Bronchial epithelial cell (primary cell): ENCODE measurements at regions not wholly inside any gene's neighbourhood (a gene's known extent, or its start where the extent isn't known, plus 50 kb on each side); places are given as distances from the start of the nearest gene placed in this dataset.
"Not testable (repeated sequence)": the region's sequence is repeated elsewhere in the genome, so short reads cannot be mapped to it uniquely, and the experiment has no call there.

ENCODE experiments used
- DNase-seq: peaks from one replicate; pipeline ENCODE4 v3.0.0-alpha.2; 2010; ENCODE audit warnings: low read depth
- FAIRE-seq: peaks from 2 replicates; lab custom pipeline; 2011; peaks lifted over from hg19 to GRCh38; lab: Jason Lieb, UNC
- H3K27me3 ChIP-seq: 2 replicates; pipeline ENCODE4 v1.5.1; 2011; ENCODE audit warnings: low read length; ENCODE audit not compliant: control insufficient read depth, insufficient read depth
- H3K36me3 ChIP-seq: 2 replicates; pipeline ENCODE4 v1.5.1; 2011; ENCODE audit warnings: low read length; ENCODE audit not compliant: control insufficient read depth, insufficient read depth
- H3K4me3 ChIP-seq: 2 replicates; pipeline ENCODE4 v1.5.1; 2011; ENCODE audit warnings: mild to moderate bottlenecking, low read depth, low read length, control low read depth
- TF ChIP-seq, protein P1 (sequence below): IDR thresholded peaks from 2 replicates; pipeline ENCODE4 v1.5.1; 2011; ENCODE audit warnings: mild to moderate bottlenecking, moderate library complexity, low read length, control low read depth, inconsistent platforms; ENCODE audit not compliant: insufficient read depth, severe bottlenecking

DNA sequence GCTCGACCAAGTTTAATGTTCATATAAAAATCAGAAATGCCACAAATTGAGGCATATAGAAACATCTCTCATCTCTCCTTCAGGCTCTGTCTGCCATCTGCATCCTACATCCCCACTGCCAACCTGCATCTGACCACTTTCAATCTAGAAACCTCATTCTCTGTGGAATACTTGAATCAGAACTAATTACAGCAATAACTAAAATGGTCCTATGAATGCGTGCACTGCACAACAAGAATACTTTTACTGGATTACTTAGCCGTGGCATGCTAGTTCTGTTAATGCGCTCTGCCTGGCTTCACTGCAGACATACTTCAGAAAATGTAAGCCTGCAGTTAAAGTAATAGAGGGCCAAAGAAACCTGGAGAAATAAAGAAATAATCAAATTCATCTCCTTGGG, 89.8 kb upstream of the NR5A2 start:
- Histone ChIP-seq H3K4me3 (no peak overlapping the region), H3K36me3 (no peaks in the 10 kb centered on the region), H3K27me3 (no peaks in the 10 kb centered on the region)
- no peak for DNase-seq
- FAIRE-seq: no peak
- TF ChIP-seq, protein P1, sequence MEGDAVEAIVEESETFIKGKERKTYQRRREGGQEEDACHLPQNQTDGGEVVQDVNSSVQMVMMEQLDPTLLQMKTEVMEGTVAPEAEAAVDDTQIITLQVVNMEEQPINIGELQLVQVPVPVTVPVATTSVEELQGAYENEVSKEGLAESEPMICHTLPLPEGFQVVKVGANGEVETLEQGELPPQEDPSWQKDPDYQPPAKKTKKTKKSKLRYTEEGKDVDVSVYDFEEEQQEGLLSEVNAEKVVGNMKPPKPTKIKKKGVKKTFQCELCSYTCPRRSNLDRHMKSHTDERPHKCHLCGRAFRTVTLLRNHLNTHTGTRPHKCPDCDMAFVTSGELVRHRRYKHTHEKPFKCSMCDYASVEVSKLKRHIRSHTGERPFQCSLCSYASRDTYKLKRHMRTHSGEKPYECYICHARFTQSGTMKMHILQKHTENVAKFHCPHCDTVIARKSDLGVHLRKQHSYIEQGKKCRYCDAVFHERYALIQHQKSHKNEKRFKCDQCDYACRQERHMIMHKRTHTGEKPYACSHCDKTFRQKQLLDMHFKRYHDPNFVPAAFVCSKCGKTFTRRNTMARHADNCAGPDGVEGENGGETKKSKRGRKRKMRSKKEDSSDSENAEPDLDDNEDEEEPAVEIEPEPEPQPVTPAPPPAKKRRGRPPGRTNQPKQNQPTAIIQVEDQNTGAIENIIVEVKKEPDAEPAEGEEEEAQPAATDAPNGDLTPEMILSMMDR: no peak

DNA sequence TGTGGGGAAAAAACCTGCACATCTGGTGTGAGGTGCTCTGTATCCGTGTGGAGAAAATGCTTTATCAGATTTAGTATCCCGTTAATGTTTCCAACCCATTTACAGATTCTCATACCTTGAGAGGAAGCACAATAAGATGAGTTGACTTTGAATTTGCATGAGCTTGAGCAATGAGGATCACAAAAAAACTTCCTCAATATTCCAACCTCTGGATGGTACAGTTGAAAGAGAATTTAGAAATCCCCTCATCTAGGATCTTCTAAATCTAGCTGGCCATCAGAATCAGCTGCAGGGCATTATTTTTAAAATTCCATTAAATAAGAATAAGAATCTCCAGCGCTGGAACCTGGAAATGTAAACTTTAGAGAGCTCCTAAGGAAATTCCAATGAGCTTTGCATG, 82.5 kb upstream of the NR5A2 start:
- TF ChIP-seq, protein P1: no peak
- H3K36me3 ChIP-seq: no peaks in the 10 kb centered on the region
- no peak overlapping the region for H3K4me3 ChIP-seq
- no peaks in the 10 kb centered on the region for H3K27me3 ChIP-seq
- DNase-seq (no peak), FAIRE-seq (no peak)

DNA sequence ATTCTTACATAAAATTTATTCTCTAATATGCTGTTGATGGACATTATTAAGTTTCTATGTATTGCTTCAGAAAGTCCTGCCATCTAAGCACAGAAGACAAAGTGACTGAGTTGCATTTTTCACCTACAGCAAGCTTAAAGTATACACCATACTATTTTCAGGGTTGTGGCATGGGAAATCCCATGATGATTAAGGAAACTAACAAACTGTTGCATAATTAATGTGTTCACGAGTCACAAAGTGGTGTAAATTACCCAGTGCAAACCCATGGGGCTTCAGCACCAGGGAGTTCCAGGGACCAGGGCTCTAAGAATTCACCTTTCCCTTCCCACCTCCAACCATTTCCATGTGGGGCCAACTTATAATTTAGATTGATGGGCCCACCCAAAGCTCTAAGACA, 81.9 kb upstream of the NR5A2 start:
- Histone ChIP-seq H3K36me3 (no peaks in the 10 kb centered on the region), H3K27me3 (no peaks in the 10 kb centered on the region), H3K4me3 (no peak overlapping the region)
- DNase-seq (peak; percentile 67), FAIRE-seq (no peak)
- TF ChIP-seq, protein P1: no peak

DNA sequence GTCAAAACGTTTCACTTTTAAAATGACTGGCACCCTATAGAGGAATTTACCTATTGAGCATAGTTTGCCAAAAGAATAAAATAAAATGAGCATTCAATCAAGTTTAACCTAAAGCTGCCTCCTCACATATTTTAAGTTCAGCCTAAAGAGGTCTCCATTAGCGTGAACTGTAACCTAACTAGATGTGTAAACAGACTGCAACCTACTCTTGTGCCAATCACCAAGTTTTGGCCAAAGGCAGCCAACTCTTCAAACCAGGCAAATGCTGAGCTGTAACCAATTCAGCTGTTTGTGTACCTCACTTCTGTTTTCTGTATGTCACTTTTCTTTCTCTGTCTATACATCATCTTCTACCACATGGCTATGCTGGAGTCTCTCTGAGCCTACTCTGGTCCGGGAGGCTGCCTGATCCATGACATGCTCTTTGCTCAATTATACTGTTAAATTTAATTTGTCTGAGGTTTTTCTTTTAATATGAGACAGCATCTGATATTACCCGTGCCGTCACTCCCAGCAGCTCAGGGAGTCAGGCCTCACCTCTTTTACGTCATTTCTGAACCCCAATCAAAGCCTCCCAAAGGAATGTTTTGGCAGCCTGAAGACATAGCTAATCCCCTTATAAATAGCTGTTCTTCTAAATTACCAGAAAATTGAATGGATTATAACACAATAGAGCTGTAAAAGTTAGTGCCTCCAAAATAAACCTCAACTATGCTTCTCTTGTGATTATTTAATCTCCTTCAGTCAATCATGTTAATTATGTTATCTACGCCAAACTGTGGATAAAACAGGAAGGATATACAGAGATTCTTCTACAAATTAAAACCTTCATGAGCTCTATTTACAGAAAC, 81.0 kb upstream of the NR5A2 start:
- TF ChIP-seq, protein P1: no peak
- DNase-seq (no peak), FAIRE-seq (no peak)

DNA sequence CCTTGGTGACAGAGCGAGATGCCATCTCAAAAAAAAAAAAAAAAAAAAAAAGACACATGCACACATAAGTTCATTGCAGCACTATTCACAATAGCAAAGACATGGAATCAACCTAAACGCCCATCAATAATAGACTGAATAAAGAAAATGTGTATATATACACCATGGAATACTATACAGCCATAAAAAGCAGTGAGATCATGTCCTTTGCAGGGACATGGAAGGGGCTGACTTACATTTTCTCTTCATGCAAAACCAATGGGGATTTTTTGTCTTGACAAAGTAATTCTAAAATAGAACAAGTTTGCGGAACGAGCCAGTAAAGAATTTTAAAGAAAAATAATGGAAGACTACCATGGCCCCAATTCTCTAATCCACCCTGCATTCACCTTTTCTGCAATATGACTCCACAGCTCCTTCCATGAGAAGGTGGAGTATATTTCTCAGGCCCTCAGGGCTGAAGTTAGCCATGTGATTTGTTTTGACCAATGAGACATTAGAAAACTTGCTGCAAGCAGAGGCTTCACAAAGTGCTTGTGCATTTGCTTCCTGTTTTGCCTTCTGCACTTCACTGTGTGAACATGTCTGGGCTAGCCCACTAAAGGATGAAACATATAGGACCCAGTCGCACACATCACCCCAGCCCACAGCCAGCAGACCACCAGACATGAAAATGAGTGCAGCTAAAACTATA, 78.8 kb upstream of the NR5A2 start:
- no peak overlapping the region for H3K4me3 ChIP-seq
- FAIRE-seq (peak; percentile 32), DNase-seq (peak; percentile 94)
- H3K27me3 ChIP-seq: no peaks in the 10 kb centered on the region
- TF ChIP-seq, protein P1: no peak
- H3K36me3 ChIP-seq: no peaks in the 10 kb centered on the region

More for the DNA sequence above, 81.0 kb upstream of the NR5A2 start:
- H3K36me3 ChIP-seq: no peaks in the 10 kb centered on the region
- no peaks in the 10 kb centered on the region for H3K27me3 ChIP-seq
- H3K4me3 ChIP-seq: no peak overlapping the region

DNA sequence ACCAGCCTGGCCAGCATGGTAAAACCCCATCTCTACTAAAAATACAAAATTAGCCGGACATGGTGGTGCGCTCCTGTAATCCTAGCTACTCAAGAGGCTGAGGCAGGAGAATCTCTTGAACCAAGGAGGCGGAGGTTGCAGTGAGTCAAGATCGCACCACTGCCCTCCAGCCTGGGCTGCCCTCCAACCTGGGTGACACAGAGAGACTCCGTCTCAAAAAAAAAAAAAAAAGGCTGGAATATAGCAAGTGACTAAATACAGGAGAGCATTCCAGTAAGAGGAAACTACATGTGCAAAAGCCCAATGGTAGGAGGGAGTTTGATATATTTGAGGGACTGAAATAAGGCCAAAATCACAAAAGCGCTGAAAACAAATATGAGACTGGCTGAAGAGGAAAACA, 76.5 kb upstream of the NR5A2 start:
- peak; percentile 14 for DNase-seq
- H3K4me3 ChIP-seq, FAIRE-seq, H3K27me3 ChIP-seq, H3K36me3 ChIP-seq: not testable (repeated sequence)
